H1 (cell line): ENCODE measurements at regions not wholly inside any gene's neighbourhood (a gene's known extent, or its start where the extent isn't known, plus 50 kb on each side); places are given as distances from the start of the nearest gene placed in this dataset.

Source experiments
- CTCF ChIA-PET: fragments of 300-600 bp; sonication (Branson Sonifier 250); formaldehyde crosslinking; loops from one replicate; lab custom pipeline; 2021; ENCODE audit not compliant: partially characterized antibody; lab: Charles Lee
- POLR2A ChIA-PET: fragments of 300-600 bp; sonication (Branson Sonifier 250); formaldehyde crosslinking; loops from one replicate; lab custom pipeline; 2021; ENCODE audit warnings: inconsistent platforms; ENCODE audit not compliant: partially characterized antibody; lab: Charles Lee
- DNase-seq, 2 experiments: peaks; one replicate each; pipeline versions ENCODE4 v3.0.0 to v3.0.0-alpha.2; 2010 to 2022; ENCODE audit warnings: low spot score in 2 of 2, low read depth in 1 of 2, mixed read lengths in 1 of 2
- FAIRE-seq: peaks from 2 replicates; lab custom pipeline; 2011; peaks lifted over from hg19 to GRCh38; lab: Jason Lieb, UNC
- H2AFZ ChIP-seq: 2 replicates; pipeline ENCODE4 v1.8.1; 2012; ENCODE audit warnings: low read length, inconsistent platforms
- H2AK5ac ChIP-seq: 2 replicates; pipeline ENCODE4 v1.6.1; 2013; ENCODE audit warnings: low read depth, low read length
- H2BK120ac ChIP-seq: replicated peaks from 2 replicates; pipeline ENCODE3; 2013; ENCODE audit warnings: low read depth, low read length, inconsistent platforms
- H2BK12ac ChIP-seq: 2 replicates; pipeline ENCODE4 v1.6.1; 2013; ENCODE audit warnings: low read depth, low read length
- H2BK15ac ChIP-seq: 2 replicates; pipeline ENCODE4 v1.6.1; 2013; ENCODE audit warnings: low read length
- H2BK20ac ChIP-seq: 2 replicates; pipeline ENCODE4 v1.6.1; 2013; ENCODE audit warnings: low read length
- H2BK5ac ChIP-seq: 2 replicates; pipeline ENCODE4 v1.6.1; 2013; ENCODE audit warnings: low read depth, low read length
- H3K14ac ChIP-seq: 2 replicates; pipeline ENCODE4 v1.6.1; 2013; ENCODE audit warnings: inconsistent platforms; ENCODE audit not compliant: insufficient read length
- H3K18ac ChIP-seq: 2 replicates; pipeline ENCODE4 v1.6.1; 2013; ENCODE audit warnings: low read length; ENCODE audit errors: extremely low read depth
- H3K23ac ChIP-seq: 2 replicates; pipeline ENCODE4 v1.6.1; 2013; ENCODE audit warnings: inconsistent platforms; ENCODE audit not compliant: insufficient read length
- H3K23me2 ChIP-seq: 2 replicates; pipeline ENCODE4 v1.6.1; 2013; ENCODE audit warnings: low read depth, low read length
- H3K27ac ChIP-seq: 2 replicates; pipeline ENCODE4 v1.6.1; 2011; ENCODE audit warnings: low read depth, low read length, inconsistent platforms
- H3K27me3 ChIP-seq, 4 experiments: replicated peaks in 1 of 4; 1 replicate in 1 of 4; 2 replicates in 3 of 4; pipeline versions ENCODE4 v1.6.1 to v1.8.1; 2011 to 2013; ENCODE audit warnings: low read length in 3 of 4, mild to moderate bottlenecking in 3 of 4, inconsistent platforms in 2 of 4, mixed read lengths in 2 of 4, moderate library complexity in 1 of 4; ENCODE audit not compliant: control insufficient read depth in 3 of 4, insufficient read depth in 3 of 4; ENCODE audit errors: extremely low read depth in 1 of 4
- H3K36me3 ChIP-seq, 4 experiments: 2 replicates each; pipeline versions ENCODE4 v1.6.1 to v1.8.1; 2011 to 2013; ENCODE audit warnings: mild to moderate bottlenecking in 4 of 4, low read length in 3 of 4, moderate library complexity in 2 of 4, control low read depth in 1 of 4, inconsistent platforms in 1 of 4; ENCODE audit not compliant: insufficient read depth in 4 of 4, control insufficient read depth in 2 of 4
- H3K4ac ChIP-seq: replicated peaks from 2 replicates; pipeline ENCODE3; 2013; ENCODE audit warnings: low read length, low read depth, mixed read lengths, inconsistent platforms; ENCODE audit not compliant: insufficient read length
- H3K4me1 ChIP-seq, 4 experiments: replicated peaks in 1 of 4; 1 replicate in 1 of 4; 2 replicates in 3 of 4; pipeline versions ENCODE4 v1.6.1 to v1.8.1; 2011 to 2013; ENCODE audit warnings: low read length in 3 of 4, inconsistent platforms in 2 of 4, mixed read lengths in 1 of 4; ENCODE audit not compliant: insufficient read depth in 4 of 4, control insufficient read depth in 3 of 4
- H3K4me2 ChIP-seq, 2 experiments: 2 replicates each; pipeline versions ENCODE4 v1.6.1 to v1.8.1; 2011 to 2013; ENCODE audit warnings: low read depth in 2 of 2, low read length in 2 of 2, control low read depth in 1 of 2, inconsistent platforms in 1 of 2, mild to moderate bottlenecking in 1 of 2; ENCODE audit not compliant: insufficient read depth in 1 of 2
- H3K4me3 ChIP-seq, 4 experiments: fragments of 200-600, 300-600 bp in 1 of 4; sonication (generic), shearing (Covaris generic), sonication (Bioruptor Twin) in 1 of 4; 2 replicates each; pipeline versions ENCODE4 v1.5.1 to v1.8.1; 2011 to 2016; ENCODE audit warnings: low read length in 4 of 4, low read depth in 3 of 4, control low read depth in 2 of 4, inconsistent platforms in 2 of 4, mild to moderate bottlenecking in 2 of 4, mixed read lengths in 1 of 4, moderate library complexity in 1 of 4; ENCODE audit not compliant: insufficient read depth in 2 of 4; ENCODE audit errors: extremely low read depth in 1 of 4
- H3K56ac ChIP-seq: replicated peaks from 2 replicates; pipeline ENCODE3; 2013; ENCODE audit warnings: low read depth, mild to moderate bottlenecking, mixed read lengths, low read length, inconsistent platforms; ENCODE audit not compliant: insufficient read length
- H3K79me1 ChIP-seq: 2 replicates; pipeline ENCODE4 v1.6.1; 2013; ENCODE audit warnings: low read depth, low read length, control low read depth
- H3K79me2 ChIP-seq, 2 experiments: 2 replicates each; pipeline versions ENCODE4 v1.6.1 to v1.8.1; 2012 to 2013; ENCODE audit warnings: low read length in 2 of 2, mild to moderate bottlenecking in 2 of 2, inconsistent platforms in 1 of 2; ENCODE audit not compliant: insufficient read depth in 2 of 2, control insufficient read depth in 1 of 2
- H3K9ac ChIP-seq, 4 experiments: replicated peaks in 1 of 4; 1 replicate in 1 of 4; 2 replicates in 3 of 4; pipeline versions ENCODE4 v1.6.1 to v1.8.1; 2011 to 2013; ENCODE audit warnings: low read depth in 3 of 4, low read length in 3 of 4, control low read depth in 2 of 4, mild to moderate bottlenecking in 2 of 4, moderate library complexity in 2 of 4, inconsistent platforms in 1 of 4; ENCODE audit errors: extremely low read depth in 1 of 4
- H3K9me3 ChIP-seq, 2 experiments: 2 replicates each; pipeline versions ENCODE4 v1.6.1 to v1.8.1; 2012 to 2013; ENCODE audit warnings: mild to moderate bottlenecking in 2 of 2, moderate library complexity in 2 of 2, control low read depth in 1 of 2, inconsistent platforms in 1 of 2, low read depth in 1 of 2, low read length in 1 of 2, mixed read lengths in 1 of 2; ENCODE audit not compliant: insufficient read depth in 2 of 2
- H4K20me1 ChIP-seq, 2 experiments: replicated peaks in 1 of 2; 2 replicates each; pipeline versions ENCODE3 to v1.8.1; 2011 to 2013; ENCODE audit warnings: inconsistent platforms in 2 of 2, low read length in 2 of 2, mild to moderate bottlenecking in 1 of 2; ENCODE audit not compliant: insufficient read depth in 2 of 2, control insufficient read depth in 1 of 2
- H4K5ac ChIP-seq: 2 replicates; pipeline ENCODE4 v1.6.1; 2013; ENCODE audit warnings: low read length, low read depth, mixed read lengths, inconsistent platforms; ENCODE audit not compliant: insufficient read length
- H4K8ac ChIP-seq: 2 replicates; pipeline ENCODE4 v1.8.0; 2013; ENCODE audit warnings: mild to moderate bottlenecking, moderate library complexity, low read length, inconsistent platforms; ENCODE audit not compliant: insufficient read depth; ENCODE audit errors: extremely low read depth
- H4K91ac ChIP-seq: replicated peaks from 2 replicates; pipeline ENCODE3; 2013; ENCODE audit warnings: low read length, mixed read lengths, inconsistent platforms; ENCODE audit not compliant: insufficient read length
- BCL11A ChIP-seq, 2 experiments: IDR thresholded peaks; one replicate each; pipeline ENCODE4 v1.6.1; 2011; ENCODE audit warnings: low read depth in 2 of 2, low read length in 2 of 2, mild to moderate bottlenecking in 2 of 2
- E2F6 ChIP-seq: IDR thresholded peaks from 2 replicates; pipeline ENCODE4 v1.6.1; 2012; ENCODE audit warnings: inconsistent platforms
- MAX ChIP-seq: IDR thresholded peaks from 2 replicates; pipeline ENCODE4 v1.6.1; 2012; ENCODE audit warnings: inconsistent platforms
- POU5F1 ChIP-seq: IDR thresholded peaks from 2 replicates; pipeline ENCODE4 v1.6.1; 2011; ENCODE audit warnings: low read depth, mild to moderate bottlenecking, low read length, moderate library complexity
- WGBS, 2 experiments: shearing (Covaris generic) in 1 of 2; methylation state at CpG; one replicate each; pipeline versions ENCODE4 v1.1.6 to v1.1.7; 2013 to 2015; ENCODE audit warnings: low lambda C conversion rate in 2 of 2, mixed read lengths in 2 of 2, inconsistent platforms in 1 of 2, low coverage in 1 of 2, missing lambda C conversion rate in 1 of 2; ENCODE audit not compliant: insufficient replicate concordance in 2 of 2, insufficient coverage in 1 of 2, insufficient read length in 1 of 2; ENCODE audit errors: extremely low coverage in 1 of 2, missing lambda C conversion rate in 1 of 2; 5-methylcytosine and 5-hydroxymethylcytosine counted together

- no peak overlapping the region for H3K9ac ChIP-seq
- H4K20me1 ChIP-seq, result no peaks in the 10 kb centered on the region
- no peak overlapping the region for H2BK12ac ChIP-seq
- no peak overlapping the region for H3K27ac ChIP-seq
- no peak overlapping the region for H4K91ac ChIP-seq
- TF ChIP-seq BCL11A (IDR thresholded peaks at IDR 0.05; ENCODE audit: low read depth in 2 of 2, low read length in 2 of 2) (no peak), MAX (no peak), E2F6 (no peak), POU5F1 (no peak)
- H3K4me3 ChIP-seq, result no peak overlapping the region
- H2BK15ac ChIP-seq, result no peak overlapping the region
- H3K4me1 ChIP-seq, result no peaks in the 10 kb centered on the region
- no peak overlapping the region for H4K8ac ChIP-seq
- H2BK20ac ChIP-seq, result no peak overlapping the region
- H4K5ac ChIP-seq, result no peak overlapping the region
- no peak overlapping the region for H3K4ac ChIP-seq
- no peak overlapping the region for H3K56ac ChIP-seq
- H3K14ac ChIP-seq, result no peak overlapping the region
- H3K9me3 ChIP-seq, result no peaks in the 10 kb centered on the region
- no peak overlapping the region for H2AK5ac ChIP-seq
- ChIA-PET CTCF (no interaction called here), POLR2A (no interaction called here)
- H3K27me3 ChIP-seq, result peaks cover 0 to 1% (median 0%) of the 10 kb centered on the region in 4 experiments; a peak in 1 of 7 replicates
- no peak overlapping the region for H3K23ac ChIP-seq
- H3K36me3 ChIP-seq, result no peaks in the 10 kb centered on the region
- no peak overlapping the region for H2BK5ac ChIP-seq
- H2BK120ac ChIP-seq, result no peak overlapping the region
- no peak overlapping the region for H2AFZ ChIP-seq
- H3K18ac ChIP-seq, result no peak overlapping the region
- FAIRE-seq (no peak), DNase-seq (no peak)
- H3K79me1 ChIP-seq, result no peaks in the 10 kb centered on the region
- H3K4me2 ChIP-seq, result no peak overlapping the region
- 87% methylated on average over 1 of the region's 1 CpG; no CpG with 5 or more reads in 1 of the 2 experiments for WGBS, 2 experiments
- H3K79me2 ChIP-seq, result no peaks in the 10 kb centered on the region
- no peaks in the 10 kb centered on the region for H3K23me2 ChIP-seq
Observed at GRCh38 chr3:115420086-115420485, 203.2 kb upstream of the GAP43 start.
